GM19324 (cell line): ENCODE measurements at regions not wholly inside any gene's neighbourhood (a gene's known extent, or its start where the extent isn't known, plus 50 kb on each side); places are given as distances from the start of the nearest gene placed in this dataset.

Source experiments
- ATAC-seq: cut with Tn5 transposase; IDR thresholded peaks from one replicate; pipeline ENCODE4 v1.9.1; 2021; ENCODE audit warnings: mild to moderate bottlenecking, moderate library complexity; ENCODE audit not compliant: unreplicated experiment, low FRiP score

GRCh38 chr3:152095472-152095871 is 173.3 kb upstream of the MBNL1 start:
- no peak for ATAC-seq

DNA sequence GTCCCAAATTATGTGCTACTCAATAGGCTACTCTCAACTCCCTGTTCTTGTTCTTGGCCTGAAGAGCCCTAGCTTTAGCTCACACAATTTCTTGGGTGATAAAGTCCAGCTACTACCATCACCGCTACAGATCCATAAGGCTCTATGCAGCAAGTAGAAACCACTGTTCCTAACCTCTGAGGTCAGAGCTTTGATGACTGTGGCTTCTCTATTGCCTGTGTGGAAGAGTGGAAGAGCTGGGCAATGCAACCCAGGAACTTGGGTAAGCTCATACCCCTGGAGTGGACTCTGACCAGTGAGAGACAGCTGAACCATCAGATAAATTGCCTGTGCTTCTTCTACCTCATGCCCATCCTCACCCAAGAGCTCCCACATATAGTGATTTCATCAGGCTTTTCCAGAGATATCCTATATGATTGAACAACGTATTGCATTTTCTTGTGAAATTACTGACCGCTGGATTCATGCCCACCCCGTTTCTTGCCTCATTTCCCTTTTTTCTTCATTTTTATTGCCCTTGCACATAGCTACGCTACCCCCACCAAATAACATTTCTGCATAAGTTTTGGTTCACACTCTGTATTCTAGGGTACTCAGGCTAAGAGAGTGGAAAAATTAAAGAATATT is 172.3 kb upstream of the MBNL1 start:
- ATAC-seq: no peak

DNA sequence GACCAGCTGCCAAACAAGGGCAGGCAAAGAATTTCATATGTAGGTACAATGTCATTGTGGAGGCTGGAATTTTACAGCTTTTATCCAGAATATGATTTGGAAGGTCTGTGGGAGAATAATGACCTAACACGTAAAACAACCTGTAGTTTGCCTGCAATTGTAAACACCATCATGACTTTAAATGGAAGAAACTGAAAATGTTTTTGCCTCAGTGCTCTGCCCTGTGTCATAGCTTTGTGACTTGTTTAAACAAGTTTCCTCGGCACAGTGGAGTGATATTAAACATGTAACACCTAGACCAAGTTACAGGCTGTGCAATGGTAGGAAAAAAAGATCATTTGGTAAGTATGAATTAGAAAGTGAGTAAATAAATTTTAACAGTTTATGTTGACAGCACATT is 171.6 kb upstream of the MBNL1 start:
- ATAC-seq: no peak

DNA sequence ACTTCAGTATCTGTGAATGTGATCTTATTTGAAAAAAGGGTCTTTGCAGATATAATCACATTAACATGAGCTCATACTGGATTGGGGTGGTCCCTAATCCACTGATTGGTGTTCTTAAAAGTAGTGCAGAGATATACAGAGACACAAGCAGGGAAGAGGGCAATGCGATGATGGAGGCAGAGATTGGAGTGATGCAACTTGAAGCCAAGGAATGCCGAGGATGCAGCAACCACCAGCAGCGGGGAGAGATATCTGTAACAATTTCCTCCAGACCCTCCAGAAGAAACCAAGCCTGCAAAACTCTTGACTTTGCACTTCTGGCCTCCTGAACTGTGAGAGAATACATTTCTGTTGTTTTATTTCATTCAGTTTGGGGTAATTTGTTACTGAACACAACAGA is 171.0 kb upstream of the MBNL1 start:
- ATAC-seq: no peak

DNA sequence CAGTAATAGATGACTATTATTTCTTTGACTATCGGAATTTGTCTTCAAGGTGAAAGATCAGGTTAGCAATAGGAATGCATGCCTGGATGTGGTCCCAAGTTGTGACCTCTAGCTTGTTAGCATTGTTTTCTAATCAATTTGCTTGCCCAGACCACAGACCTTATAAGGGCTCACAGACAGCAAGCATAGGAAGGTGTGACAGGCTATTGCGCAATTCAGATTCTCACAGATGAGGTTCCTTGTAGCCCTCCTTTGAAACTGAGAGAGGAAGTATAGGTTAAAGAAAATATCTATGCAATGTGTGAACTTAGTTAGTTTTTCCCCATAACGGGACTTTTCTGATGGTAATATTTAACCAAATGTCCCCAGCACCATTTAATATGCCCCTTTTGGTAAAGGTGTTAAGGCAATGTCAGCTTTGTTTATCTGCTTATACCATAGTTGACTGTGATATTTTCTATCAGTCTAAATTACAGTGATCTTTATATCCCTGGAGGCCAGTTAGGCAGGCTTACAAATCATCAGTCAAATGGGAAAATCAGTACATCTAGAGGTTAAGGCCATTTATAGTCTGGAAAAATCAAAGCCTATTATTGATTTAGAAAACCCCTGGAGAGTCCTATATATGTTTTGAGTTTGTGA is 168.1 kb upstream of the MBNL1 start:
- peak; percentile 96 for ATAC-seq

DNA sequence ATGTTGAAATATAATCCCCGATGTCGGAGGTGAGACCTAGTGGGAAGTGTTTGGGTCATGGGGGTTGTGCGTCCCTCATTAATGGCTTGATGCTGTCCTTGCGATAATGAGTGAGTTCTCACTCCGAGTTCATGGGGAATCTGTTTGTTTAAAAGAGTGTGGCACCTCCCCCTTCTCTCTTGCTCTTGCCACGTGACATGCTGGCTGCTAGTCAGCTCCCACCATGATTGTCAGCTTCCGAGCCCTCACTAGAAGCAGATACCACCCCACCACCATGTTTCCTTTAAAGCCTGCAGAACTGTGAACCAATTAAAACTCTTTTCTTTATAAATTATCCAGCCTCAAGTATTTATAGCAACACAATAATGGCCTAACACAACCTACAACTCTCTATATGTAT is 166.3 kb upstream of the MBNL1 start:
- ATAC-seq: no peak

DNA sequence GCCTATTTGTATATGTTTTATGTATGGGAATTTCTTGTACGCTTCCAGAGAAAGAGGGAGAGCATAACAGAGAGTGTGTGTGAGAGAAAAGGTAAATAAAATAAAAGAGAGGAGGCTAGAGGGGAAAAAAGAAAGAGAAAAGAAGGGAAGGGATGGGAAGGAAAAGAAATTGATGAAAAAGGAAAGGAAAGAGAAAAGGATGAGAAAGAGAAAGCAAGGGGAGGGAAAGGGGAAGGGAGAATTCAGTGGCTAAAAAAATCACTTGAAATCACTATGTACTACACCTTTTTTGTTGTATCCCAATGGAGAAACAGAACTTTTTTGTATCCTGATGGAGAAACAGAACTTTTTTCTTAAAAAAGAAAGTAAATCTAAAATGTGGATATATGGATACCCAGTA is 165.5 kb upstream of the MBNL1 start:
- no peak for ATAC-seq

DNA sequence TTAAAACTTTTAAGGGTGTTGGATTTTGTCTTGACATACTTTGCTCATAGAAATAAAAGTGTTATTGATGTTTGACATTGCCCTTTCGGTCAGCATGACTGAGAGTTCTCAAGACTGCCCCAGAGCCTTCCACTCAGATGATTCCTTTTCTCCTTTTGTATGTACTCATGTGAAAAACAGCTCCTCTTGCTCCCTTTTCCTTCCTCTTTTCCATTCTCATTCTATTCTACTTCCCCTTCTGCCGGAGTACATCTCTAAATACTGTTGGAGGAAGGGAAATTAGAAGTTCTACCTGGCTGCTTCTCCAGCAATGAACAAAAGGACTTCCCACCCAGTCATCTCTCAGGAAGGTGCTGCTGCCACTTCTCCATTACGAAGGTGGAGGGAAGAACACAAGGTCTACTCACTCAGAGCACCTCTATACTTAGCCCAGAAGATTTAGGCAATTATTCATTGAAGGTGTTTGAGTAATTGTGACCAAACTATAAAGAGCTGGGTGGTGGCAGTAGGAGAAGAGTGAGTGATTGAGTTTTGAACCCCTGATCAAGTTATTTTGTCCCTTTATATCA is 163.8 kb upstream of the MBNL1 start:
- no peak for ATAC-seq

DNA sequence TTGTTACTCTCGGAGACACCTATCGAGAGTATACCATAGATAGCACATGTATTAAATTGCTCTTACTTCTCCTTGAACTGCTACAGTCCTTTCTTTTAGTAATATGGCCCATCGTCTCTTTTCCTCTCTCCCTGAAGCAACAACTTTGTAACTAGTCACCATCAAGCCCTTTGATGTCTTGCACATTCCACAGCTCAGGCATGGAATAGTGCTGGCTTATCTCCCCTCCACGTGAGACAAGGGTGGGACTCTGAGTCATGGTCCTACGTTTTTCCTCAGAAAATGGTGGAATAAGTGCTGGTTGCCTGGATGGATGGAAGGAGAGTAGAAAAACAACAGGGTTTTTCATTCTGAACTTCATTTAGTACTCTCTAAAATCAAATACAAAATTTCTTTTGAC is 163.3 kb upstream of the MBNL1 start:
- no peak for ATAC-seq

DNA sequence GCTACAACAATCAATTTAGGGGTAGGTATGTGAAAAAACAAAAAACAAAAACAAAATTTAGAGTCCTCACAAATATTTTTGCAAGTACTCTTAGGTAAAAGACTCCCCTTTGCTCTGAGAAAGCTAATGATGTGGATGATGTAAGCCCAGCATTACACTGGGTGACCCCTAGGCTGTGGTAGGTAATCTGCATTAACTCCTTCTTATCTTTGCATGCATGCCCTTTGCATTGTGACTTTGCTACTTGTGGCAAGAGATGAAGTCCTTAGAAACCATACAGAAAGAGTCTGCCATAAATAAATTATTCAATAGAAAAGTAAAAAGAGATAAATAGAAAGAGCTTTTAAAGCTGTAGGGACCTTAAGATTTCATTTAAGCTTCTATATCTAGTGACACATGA is 159.7 kb upstream of the MBNL1 start:
- no peak for ATAC-seq

DNA sequence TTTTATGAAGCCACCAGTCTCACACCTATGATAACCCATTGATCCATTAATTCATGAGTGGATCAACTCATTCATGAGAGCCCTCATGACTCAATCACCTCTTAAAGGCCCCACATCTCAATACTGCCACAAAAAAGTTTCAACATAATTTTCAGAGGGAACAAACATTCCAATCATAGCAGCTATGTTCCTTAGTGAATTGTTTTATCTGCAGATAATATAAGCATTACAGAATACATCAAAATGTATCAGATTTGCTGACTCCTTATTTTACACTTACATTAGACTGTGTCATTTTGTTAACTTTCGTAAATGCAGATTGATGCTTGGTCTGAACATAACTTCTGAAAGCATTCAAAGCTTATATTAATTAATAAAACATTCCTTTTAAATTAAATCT is 155.3 kb upstream of the MBNL1 start:
- no peak for ATAC-seq

DNA sequence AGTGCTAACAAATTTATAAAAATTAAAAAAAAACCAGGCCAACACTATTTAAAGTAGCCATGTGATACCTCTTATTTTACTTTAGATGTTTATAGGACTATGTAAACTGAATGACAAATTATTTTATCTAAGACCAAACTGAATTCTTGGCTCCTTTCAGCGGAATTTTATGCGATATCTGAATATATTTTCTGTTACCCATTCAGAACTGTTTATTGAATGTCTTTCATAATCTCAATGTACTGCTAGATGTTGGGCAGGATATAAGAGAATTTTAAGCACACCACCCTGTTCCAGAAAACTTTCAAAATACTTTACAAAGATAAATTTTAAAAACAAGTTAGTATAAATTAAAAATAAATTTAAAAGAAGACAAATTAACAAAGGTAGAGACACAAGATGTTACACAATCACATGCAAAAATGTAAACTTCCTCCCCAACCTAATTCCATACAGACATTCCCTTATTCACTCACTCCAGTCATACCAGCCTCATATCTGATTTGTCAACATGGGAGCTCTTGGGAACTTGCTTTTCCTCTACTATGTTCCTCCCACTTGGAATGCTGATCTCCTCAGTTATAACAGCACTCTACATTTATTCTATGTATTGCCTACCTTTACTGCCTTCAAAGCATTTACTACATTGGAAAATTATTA is 154.6 kb upstream of the MBNL1 start:
- ATAC-seq: no peak

DNA sequence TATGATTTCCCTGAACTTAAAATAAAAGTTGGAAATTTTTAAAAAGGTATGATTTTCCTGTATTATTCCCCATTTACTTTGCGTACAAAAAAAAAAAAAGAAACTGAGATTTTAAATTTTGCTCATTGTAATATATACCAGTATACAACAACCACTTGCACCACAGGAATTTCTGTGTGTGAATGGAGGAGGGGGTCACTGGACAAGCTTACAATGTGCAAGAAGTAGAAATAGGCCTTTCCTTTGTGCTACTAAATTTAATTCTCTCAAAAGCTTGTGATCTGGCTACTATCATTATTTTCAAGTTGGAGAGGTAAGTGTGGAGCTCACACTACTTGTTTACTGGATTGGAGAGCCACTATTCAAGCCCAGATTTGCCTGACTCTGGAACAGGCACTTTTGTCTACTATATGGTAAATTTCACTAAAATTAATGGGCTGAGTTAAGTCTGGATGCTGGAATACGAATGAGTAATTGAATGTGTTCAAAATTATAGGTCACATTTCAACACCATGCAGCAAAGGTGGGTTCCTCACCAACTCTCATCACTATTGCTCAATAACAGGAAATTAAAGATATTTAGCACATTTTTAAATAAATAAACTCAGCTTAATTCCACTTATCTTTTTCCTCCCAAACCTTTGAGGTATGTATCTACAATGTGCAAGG is 148.0 kb upstream of the MBNL1 start:
- no peak for ATAC-seq

DNA sequence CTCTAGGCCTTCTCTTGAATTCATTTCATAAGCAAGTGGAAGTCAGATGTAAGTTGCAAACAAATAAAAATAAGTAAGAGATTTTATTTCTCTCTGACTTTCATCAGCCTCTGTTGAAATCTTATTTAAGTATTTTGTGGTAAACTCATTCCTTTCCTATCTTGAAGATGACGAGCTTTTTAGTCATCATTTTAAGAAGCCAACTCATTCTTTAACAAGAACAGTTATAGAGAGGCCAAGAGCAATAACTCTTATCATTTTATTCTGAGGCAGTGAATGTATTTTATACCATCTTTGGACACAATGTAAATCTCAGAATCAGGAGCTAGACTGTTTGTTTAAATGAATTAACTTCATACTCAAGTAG is 147.5 kb upstream of the MBNL1 start:
- ATAC-seq: no peak

DNA sequence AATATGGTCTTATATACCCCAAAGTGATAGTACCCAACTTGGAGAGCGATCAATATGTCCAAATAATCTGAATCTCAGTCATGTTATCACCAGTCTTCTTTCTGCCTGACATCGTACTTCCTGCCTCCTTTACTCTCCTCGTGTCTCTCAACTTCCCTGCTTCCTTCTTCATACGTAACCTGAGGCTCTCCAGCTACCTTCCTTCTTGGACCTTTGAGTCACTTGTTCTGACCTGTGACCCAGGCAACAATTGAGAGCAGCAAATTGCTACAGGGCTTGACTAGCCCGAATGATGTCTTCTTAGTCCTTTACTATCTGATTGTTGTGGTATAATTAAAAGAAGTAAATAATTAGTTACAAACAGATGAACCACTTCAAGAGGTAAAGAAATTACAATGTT is 145.9 kb upstream of the MBNL1 start:
- no peak for ATAC-seq

DNA sequence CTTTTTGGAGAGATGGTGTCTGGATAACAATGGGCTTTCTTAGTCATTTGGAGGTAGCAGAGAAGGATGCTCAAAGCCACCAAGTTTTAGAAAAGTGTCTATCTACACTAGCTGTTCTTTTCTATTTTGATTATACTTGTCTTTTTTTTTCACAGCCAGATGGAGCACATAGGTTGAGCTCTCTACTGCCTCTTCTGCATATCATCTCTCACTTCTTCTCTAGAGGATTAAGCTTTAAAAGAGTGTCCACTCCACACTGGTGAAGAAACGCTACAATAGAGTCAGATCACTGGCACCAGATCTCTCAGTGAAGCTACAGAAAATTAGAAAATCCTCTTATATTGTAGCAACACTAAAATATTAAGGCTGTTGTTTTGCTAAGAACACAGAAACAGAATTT is 145.3 kb upstream of the MBNL1 start:
- ATAC-seq: no peak

GRCh38 chr3:152126260-152126659 is 142.5 kb upstream of the MBNL1 start:
- ATAC-seq: no peak

- ATAC-seq: peak; percentile 96
Measured at GRCh38 chr3:152127058-152127457, 141.7 kb upstream of the MBNL1 start.

GRCh38 chr3:152128356-152128755 is 140.4 kb upstream of the MBNL1 start:
- no peak for ATAC-seq

GRCh38 chr3:152139651-152140050 is 129.1 kb upstream of the MBNL1 start:
- ATAC-seq: no peak

DNA sequence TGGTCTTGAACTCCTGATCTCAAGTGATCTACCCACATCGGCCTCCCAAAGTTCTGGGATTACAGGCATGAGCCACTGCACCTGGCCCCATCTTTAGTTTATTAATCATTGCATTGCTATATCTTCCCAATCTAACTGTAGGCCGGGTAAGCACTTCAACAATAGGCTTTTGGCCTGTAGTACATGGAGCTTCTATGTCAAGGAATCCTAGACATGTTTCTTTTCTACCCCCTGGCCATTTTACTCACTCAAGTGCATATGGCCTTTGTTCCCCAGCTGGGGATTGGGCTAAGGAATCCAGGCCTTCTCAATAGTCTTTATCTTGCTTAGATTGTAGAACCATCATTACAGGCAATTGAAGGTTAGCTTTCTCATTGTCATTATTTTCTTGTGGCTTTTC is 122.3 kb upstream of the MBNL1 start:
- ATAC-seq: no peak
